Transverse colon (tissue), 4 donors: ENCODE measurements at regions not wholly inside any gene's neighbourhood (a gene's known extent, or its start where the extent isn't known, plus 50 kb on each side); places are given as distances from the start of the nearest gene placed in this dataset.
"Not testable (repeated sequence)": the region's sequence is repeated elsewhere in the genome, so short reads cannot be mapped to it uniquely, and the experiment has no call there.

Experiments used
- DNase-seq: peaks from one replicate; pipeline ENCODE4 v3.0.0-alpha.2; 2019
- H3K27ac ChIP-seq, 4 donors: fragments of 200-600 bp; sonication (generic); 2 replicates each; pipeline ENCODE4 v1.5.1; 2016 to 2018; ENCODE audit warnings: inconsistent platforms in 4 of 4
- H3K27me3 ChIP-seq: fragments of 200-600 bp; sonication (generic); 2 replicates; pipeline ENCODE4 v1.5.1; 2017; ENCODE audit warnings: inconsistent platforms
- H3K36me3 ChIP-seq, 4 donors: fragments of 200-600 bp; sonication (generic); 2 replicates each; pipeline ENCODE4 v1.5.1; 2017 to 2019; ENCODE audit warnings: inconsistent platforms in 4 of 4
- H3K4me1 ChIP-seq, 4 donors: fragments of 200-600 bp; sonication (generic); 2 replicates each; pipeline ENCODE4 v1.5.1; 2017 to 2020; ENCODE audit warnings: inconsistent platforms in 4 of 4
- H3K4me3 ChIP-seq, 4 donors: fragments of 200-600 bp; sonication (generic); 1 replicate in 1 of 4; 2 replicates in 3 of 4; pipeline versions ENCODE4 v1.5.1 to v1.6.1; 2017 to 2019; ENCODE audit warnings: inconsistent platforms in 4 of 4
- H3K9me3 ChIP-seq, 2 donors: fragments of 200-600 bp; sonication (generic); 2 replicates each; pipeline ENCODE4 v1.5.1; 2017 to 2019; ENCODE audit warnings: inconsistent platforms in 2 of 2
- POLR2AphosphoS5 ChIP-seq, 3 donors: sonication (generic); formaldehyde crosslinking; IDR thresholded peaks; one replicate each; pipeline ENCODE4 v1.6.1; 2016; ENCODE audit warnings: antibody characterized with exemption in 3 of 3
- WGBS, 2 donors: methylation state at CpG; one replicate each; pipeline ENCODE4 v1.1.5; 2018; ENCODE audit warnings: low coverage in 1 of 2; 5-methylcytosine and 5-hydroxymethylcytosine counted together
- in situ Hi-C, 4 donors: fragments of 200-750 bp; cut with MboI; loops; one replicate each; pipeline versions ENCODE4 v1.15.0 to v1.15.1; 2017; ENCODE audit warnings: low sequenced_read_pairs in 3 of 4, low pct_ligation_motif_present in 1 of 4, low pct_unique_long_range_greater_than_20kb in 1 of 4
- intact Hi-C: fragments of 100-400 bp; cut with DNase I; formaldehyde crosslinking; loops from one replicate; pipeline ENCODE4 v1.15.1; 2023; ENCODE audit warnings: low total_unique reads

DNA sequence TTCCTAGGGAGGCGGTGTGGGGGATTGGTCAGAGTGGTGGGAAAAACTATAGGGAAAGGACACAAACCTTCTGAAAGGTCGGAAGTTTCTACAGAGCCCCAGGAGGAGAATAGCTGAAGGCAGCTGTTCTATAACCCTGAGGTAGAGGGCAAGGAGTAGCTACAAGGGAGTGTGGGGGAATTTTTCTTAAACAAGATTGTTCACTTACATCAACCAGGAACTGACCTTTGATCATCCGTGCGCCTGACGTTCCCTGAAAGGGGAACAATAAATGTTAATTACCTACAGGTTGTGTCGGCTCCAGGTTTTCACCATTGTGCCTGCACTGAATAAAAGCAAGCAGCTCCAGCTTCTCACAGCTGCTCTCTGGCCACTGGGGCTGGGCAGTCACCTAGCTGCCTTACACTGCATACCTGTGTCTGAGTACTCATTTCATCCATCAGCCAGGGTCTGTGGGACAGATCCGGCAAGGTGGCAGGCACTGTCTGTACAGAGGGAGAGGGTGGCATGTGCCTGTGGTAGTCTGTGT is 59.3 kb upstream of the IMP4 start:
- peak; percentile 67 for DNase-seq
- H3K36me3 ChIP-seq, H3K4me3 ChIP-seq, H3K4me1 ChIP-seq, H3K27me3 ChIP-seq, intact Hi-C loops, H3K9me3 ChIP-seq: not testable (repeated sequence)
- peak overlapping the region; percentile 29 to 59 (median 44) for H3K27ac ChIP-seq
- in situ Hi-C loops, result loop anchor here in 1 of 4 donors (25.0 kb wide), 1 partner anchor 1079 kb away; the partner anchor contains the start of gene RAB6D
- 64% methylated on average over 2 of the region's 7 CpGs; no CpG with 5 or more reads in 1 of the 2 donors for WGBS, 2 donors
- peak in 1 of 3 donors; percentile 23 for TF ChIP-seq POLR2AphosphoS5 (IDR thresholded peaks at IDR 0.05)

DNA sequence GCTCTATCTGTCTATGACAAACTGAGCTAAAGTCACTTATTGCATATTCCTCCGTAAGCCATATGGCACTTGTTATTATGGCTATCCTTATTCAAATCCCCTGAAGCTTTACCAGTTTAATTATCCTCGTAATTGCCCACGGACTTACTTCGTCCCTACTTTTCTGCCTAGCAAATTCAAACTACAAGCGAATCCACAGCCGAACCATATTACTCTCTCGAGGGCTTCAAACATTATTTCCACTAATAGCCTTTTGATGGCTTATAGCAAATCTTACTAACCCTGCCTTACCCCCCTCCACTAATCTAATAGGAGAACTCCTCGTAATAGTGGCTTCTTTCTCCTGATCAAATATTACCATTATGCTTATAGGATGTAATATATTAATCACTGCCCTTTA is 63.1 kb upstream of the IMP4 start:
- in situ Hi-C loops, result loop anchor here in 2 of 4 donors (5.0 to 25.0 kb wide), 2 partner anchors 1083 to 1093 kb away; partner anchors contain the start of gene RAB6D (in 1 of the 2)
- H3K27me3 ChIP-seq, intact Hi-C loops, DNase-seq, H3K27ac ChIP-seq, H3K4me1 ChIP-seq, H3K9me3 ChIP-seq, H3K4me3 ChIP-seq, H3K36me3 ChIP-seq: not testable (repeated sequence)
- WGBS, 2 donors, result 85 to 89% methylated on average over 8 of the region's 8 CpGs

DNA sequence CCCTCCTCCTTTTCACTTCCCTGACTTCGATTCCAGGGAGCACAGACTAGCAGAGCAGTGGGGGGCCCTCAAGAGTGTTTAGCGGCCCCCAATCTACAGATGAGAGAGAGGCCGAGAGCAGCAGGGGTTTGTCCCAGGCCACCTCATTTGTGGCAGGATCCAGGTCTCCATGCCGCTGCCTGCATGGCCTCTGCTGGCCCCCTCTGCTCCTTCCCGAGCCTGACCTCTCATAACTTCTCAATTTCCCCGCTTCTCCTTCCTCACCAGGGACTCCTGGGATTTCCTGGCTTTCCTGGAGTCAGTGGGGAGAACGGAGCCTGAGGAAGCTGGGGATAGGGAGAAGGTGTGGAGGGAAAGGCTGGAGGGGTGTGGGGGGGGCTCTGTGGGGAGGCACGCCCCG is 70.1 kb upstream of the TUBA3E start:
- intact Hi-C loops, H3K4me1 ChIP-seq, H3K4me3 ChIP-seq, in situ Hi-C loops, H3K27ac ChIP-seq, H3K36me3 ChIP-seq, DNase-seq, H3K9me3 ChIP-seq, H3K27me3 ChIP-seq: not testable (repeated sequence)
- WGBS, 2 donors, result 77 to 93% methylated on average over 3 to 7 of the region's 9 CpGs

DNA sequence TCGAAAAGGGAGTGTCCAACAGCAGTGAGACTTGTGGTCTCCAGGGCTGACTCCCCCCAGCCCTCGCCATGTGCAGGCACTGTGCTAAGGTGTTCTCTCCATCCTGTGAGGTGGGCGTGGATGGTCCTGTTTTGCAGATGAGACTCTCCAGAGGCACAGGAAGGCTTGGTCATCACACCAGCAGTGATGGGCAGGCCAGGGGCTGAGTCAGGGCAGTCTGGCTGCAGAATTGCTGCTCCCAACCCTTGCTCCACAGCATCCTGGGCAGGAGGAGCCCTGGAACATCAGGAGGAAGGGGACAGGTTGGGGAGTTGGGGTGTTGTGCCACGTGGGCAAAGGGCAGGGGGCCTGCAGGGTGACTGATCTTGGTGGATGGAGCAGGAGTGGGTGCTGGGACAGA is 69.3 kb upstream of the TUBA3E start:
- H3K9me3 ChIP-seq, H3K36me3 ChIP-seq, H3K27ac ChIP-seq, H3K27me3 ChIP-seq, H3K4me1 ChIP-seq, H3K4me3 ChIP-seq, intact Hi-C loops, DNase-seq, in situ Hi-C loops: not testable (repeated sequence)
- WGBS, 2 donors, result 66% methylated on average over 4 of the region's 4 CpGs; no CpG with 5 or more reads in 1 of the 2 donors

DNA sequence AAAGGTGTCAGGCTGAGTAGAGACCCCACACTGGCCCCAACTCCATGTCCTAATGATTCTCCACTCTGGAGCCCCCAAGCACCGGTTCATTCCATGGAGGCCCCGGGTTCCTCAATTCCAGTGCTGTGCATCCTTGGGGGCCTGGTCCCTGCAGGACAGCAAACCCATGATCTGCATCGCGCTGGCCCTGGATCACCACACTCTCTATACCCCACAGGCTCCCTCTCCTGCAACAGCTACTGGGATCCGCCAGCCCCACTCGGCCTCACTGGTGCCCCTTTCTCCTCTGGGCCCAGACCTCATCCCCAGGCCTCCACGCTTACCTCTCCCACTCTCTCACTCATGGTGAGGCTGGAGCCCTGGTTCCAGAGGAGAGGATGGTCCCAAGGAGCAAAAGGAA is 68.6 kb upstream of the TUBA3E start:
- H3K9me3 ChIP-seq, H3K36me3 ChIP-seq, H3K4me3 ChIP-seq, H3K4me1 ChIP-seq, DNase-seq, H3K27me3 ChIP-seq, H3K27ac ChIP-seq, intact Hi-C loops, in situ Hi-C loops: not testable (repeated sequence)
- 94% methylated on average over 7 of the region's 7 CpGs; no CpG with 5 or more reads in 1 of the 2 donors for WGBS, 2 donors

DNA sequence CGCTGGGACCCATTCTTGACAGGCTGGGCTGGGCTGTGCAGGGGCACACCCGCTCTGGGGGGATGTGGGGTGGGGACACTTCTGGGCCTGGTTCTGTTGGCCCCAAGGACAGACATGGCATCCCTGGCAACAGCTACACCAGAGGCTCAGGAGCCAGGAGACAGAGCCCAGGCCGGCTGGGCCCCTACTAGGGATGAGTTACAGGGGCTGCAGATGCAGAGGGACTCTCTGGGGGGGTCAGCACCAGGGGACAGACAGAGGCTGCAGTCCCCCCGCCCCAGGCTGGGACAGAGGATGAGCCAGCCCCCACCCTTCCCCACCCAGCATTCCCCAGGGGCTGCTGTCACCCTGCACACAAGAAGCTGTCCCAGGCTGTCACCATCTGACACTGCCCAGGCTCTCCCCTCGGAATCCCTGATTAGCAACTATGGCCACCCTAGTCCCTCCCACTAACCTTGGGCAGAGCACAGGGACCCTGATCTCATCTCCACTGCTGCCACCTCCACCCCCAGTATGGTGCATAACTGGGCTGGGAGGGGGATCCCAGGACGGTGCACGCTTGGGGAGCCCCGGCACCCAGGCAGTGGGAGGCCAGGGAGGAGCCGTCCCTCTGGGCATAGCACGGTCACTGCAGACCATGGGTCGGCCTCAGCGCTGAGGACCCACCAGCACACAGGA is 67.5 kb upstream of the TUBA3E start:
- H3K4me1 ChIP-seq, in situ Hi-C loops, H3K36me3 ChIP-seq, intact Hi-C loops, H3K27me3 ChIP-seq, DNase-seq, H3K9me3 ChIP-seq, H3K4me3 ChIP-seq, H3K27ac ChIP-seq: not testable (repeated sequence)
- 91% methylated on average over 8 of the region's 12 CpGs; no CpG with 5 or more reads in 1 of the 2 donors for WGBS, 2 donors

DNA sequence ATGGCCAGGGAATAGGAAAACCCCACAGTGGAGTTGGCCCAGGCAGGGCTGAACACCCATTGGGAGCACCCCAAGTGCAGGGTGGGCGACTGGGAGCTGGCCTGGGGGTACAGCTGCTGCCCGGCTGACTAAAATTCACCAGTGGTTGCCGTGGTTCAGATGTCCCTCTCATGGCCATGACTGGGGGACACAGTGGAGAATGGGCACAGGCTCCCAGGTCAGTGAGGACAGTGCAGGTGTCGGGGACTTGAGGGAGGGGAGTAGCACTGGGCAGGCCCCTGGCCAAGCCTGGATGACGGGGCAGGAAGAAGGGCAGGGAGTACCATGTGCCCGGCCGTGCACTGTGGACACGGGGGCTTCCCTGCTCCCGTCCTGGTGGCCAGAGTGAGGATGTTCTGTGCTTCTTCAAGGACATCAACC is 66.7 kb upstream of the TUBA3E start:
- WGBS, 2 donors, result 86% methylated on average over 9 of the region's 9 CpGs; no CpG with 5 or more reads in 1 of the 2 donors
- H3K27me3 ChIP-seq, intact Hi-C loops, DNase-seq, H3K9me3 ChIP-seq, H3K4me1 ChIP-seq, in situ Hi-C loops, H3K4me3 ChIP-seq, H3K36me3 ChIP-seq, H3K27ac ChIP-seq: not testable (repeated sequence)
